ENCODE measurements at regions not wholly inside any gene's neighbourhood (a gene's known extent, or its start where the extent isn't known, plus 50 kb on each side); places are given as distances from the start of the nearest gene placed in this dataset.
"Not testable (repeated sequence)": the region's sequence is repeated elsewhere in the genome, so short reads cannot be mapped to it uniquely, and the experiment has no call there.

GRCh38 chr5:126120939-126121338, 302.3 kb upstream of the GRAMD2B start:
- intact Hi-C loops (cut with DNase I; ENCODE audit: low total_unique reads), result no loop called here
- no peak overlapping the region for H3K4me3 ChIP-seq (ENCODE audit: low read depth, poor library complexity, severe bottlenecking)
- WGBS, 2 donors, result 96% methylated on average over 1 of the region's 1 CpG
- no peak for DNase-seq (ENCODE audit: low spot score in 2 of 2)
- TF ChIP-seq CTCF (IDR thresholded peaks at IDR 0.05), result no peak
- TF ChIP-seq POLR2A (IDR thresholded peaks at IDR 0.05), result no peak

GRCh38 chr5:126122942-126123341, 300.3 kb upstream of the GRAMD2B start:
- TF ChIP-seq CTCF (IDR thresholded peaks at IDR 0.05) (no peak), POLR2A (IDR thresholded peaks at IDR 0.05) (no peak)
- intact Hi-C loops (cut with DNase I; ENCODE audit: low total_unique reads), result no loop called here
- 77 to 84% methylated on average over 4 of the region's 4 CpGs for WGBS, 2 donors
- H3K4me3 ChIP-seq (ENCODE audit: low read depth, poor library complexity, severe bottlenecking), result no peak overlapping the region
- DNase-seq (ENCODE audit: low spot score in 2 of 2), result no peak

- no peak overlapping the region for H3K4me3 ChIP-seq (ENCODE audit: low read depth, poor library complexity, severe bottlenecking)
- TF ChIP-seq POLR2A (IDR thresholded peaks at IDR 0.05) (no peak), CTCF (IDR thresholded peaks at IDR 0.05) (no peak)
- DNase-seq (ENCODE audit: low spot score in 2 of 2), result no peak
- intact Hi-C loops (cut with DNase I; ENCODE audit: low total_unique reads), result no loop called here
- 58 to 67% methylated on average over 4 of the region's 4 CpGs for WGBS, 2 donors
Measured at GRCh38 chr5:126124706-126125345, 298.4 kb upstream of the GRAMD2B start.

GRCh38 chr5:126125407-126125806, 297.8 kb upstream of the GRAMD2B start:
- TF ChIP-seq CTCF (IDR thresholded peaks at IDR 0.05) (no peak), POLR2A (IDR thresholded peaks at IDR 0.05) (no peak)
- intact Hi-C loops (cut with DNase I; ENCODE audit: low total_unique reads), result no loop called here
- WGBS, 2 donors, result 91 to 94% methylated on average over 2 of the region's 2 CpGs

GRCh38 chr5:126126574-126126973, 296.6 kb upstream of the GRAMD2B start:
- DNase-seq (ENCODE audit: low spot score in 2 of 2), result no peak
- intact Hi-C loops (cut with DNase I; ENCODE audit: low total_unique reads), result no loop called here
- no peak overlapping the region for H3K4me3 ChIP-seq (ENCODE audit: low read depth, poor library complexity, severe bottlenecking)
- 87 to 91% methylated on average over 4 of the region's 4 CpGs for WGBS, 2 donors
- no peak for TF ChIP-seq POLR2A (IDR thresholded peaks at IDR 0.05)
- no peak for TF ChIP-seq CTCF (IDR thresholded peaks at IDR 0.05)

More at GRCh38 chr5:126125407-126125806, 297.8 kb upstream of the GRAMD2B start:
- no peak for DNase-seq (ENCODE audit: low spot score in 2 of 2)
- H3K4me3 ChIP-seq (ENCODE audit: low read depth, poor library complexity, severe bottlenecking), result no peak overlapping the region

GRCh38 chr5:126127371-126127770, 295.8 kb upstream of the GRAMD2B start:
- 96 to 98% methylated on average over 2 of the region's 2 CpGs for WGBS, 2 donors
- DNase-seq (ENCODE audit: low spot score in 2 of 2), result not testable (repeated sequence)

More at GRCh38 chr5:126127371-126127770, 295.8 kb upstream of the GRAMD2B start:
- H3K4me3 ChIP-seq (ENCODE audit: low read depth, poor library complexity, severe bottlenecking); intact Hi-C loops (cut with DNase I; ENCODE audit: low total_unique reads): not testable (repeated sequence)

Data from lower leg skin (tissue), 4 donors.